Right ventricle myocardium inferior (tissue), 1 donor: ENCODE measurements at regions not wholly inside any gene's neighbourhood (a gene's known extent, or its start where the extent isn't known, plus 50 kb on each side); places are given as distances from the start of the nearest gene placed in this dataset.

Experiments used
- ATAC-seq: fragments of 200-7000 bp; cut with Tn5 transposase; one replicate; pipeline ENCODE4 v1.9.1; 2020; ENCODE audit warnings: mild to moderate bottlenecking, moderate library complexity
- DNase-seq: peaks from one replicate; pipeline ENCODE4 v3.0.0; 2021; ENCODE audit errors: missing footprints
- intact Hi-C: fragments of 100-400 bp; cut with DNase I; formaldehyde crosslinking; loops from one replicate; pipeline ENCODE4 v1.11.0; 2022
- donor health status: DM: no; HTN: yes; CAD: no; lungs with severe emphysema.

GRCh38 chr3:157763644-157764043, 260.4 kb upstream of the VEPH1 start:
- DNase-seq: no peak
- ATAC-seq: no peak
- intact Hi-C loops: no loop called here

- no peak for DNase-seq
- intact Hi-C loops: no loop called here
- ATAC-seq: no peak
These were observed 256.1 kb upstream of the VEPH1 start for GRCh38 chr3:157759311-157759710.

GRCh38 chr3:157755233-157755632, 252.0 kb upstream of the VEPH1 start:
- no peak for ATAC-seq
- DNase-seq: no peak
- intact Hi-C loops: no loop called here

- ATAC-seq: no peak
- DNase-seq: no peak
- intact Hi-C loops: no loop called here
These were observed 251.2 kb upstream of the VEPH1 start for GRCh38 chr3:157754451-157754850.

GRCh38 chr3:157753787-157754136, 250.5 kb upstream of the VEPH1 start:
- intact Hi-C loops: no loop called here
- no peak for DNase-seq
- no peak for ATAC-seq

GRCh38 chr3:157752956-157753786, 250.0 kb upstream of the VEPH1 start:
- DNase-seq (no peak), ATAC-seq (no peak)
- intact Hi-C loops: no loop called here

GRCh38 chr3:157752554-157752953, 249.3 kb upstream of the VEPH1 start:
- ATAC-seq: no peak
- intact Hi-C loops: no loop called here
- DNase-seq: no peak

GRCh38 chr3:157751386-157751785, 248.2 kb upstream of the VEPH1 start:
- intact Hi-C loops: no loop called here
- ATAC-seq (no peak), DNase-seq (no peak)

- intact Hi-C loops: no loop called here
- ATAC-seq (no peak), DNase-seq (no peak)
These were observed 243.2 kb upstream of the VEPH1 start for GRCh38 chr3:157746391-157746790.

- intact Hi-C loops: no loop called here
- ATAC-seq (no peak), DNase-seq (no peak)
These were observed 238.4 kb upstream of the VEPH1 start for GRCh38 chr3:157741607-157742006.

GRCh38 chr3:157738441-157738840, 235.2 kb upstream of the VEPH1 start:
- ATAC-seq: no peak
- intact Hi-C loops: no loop called here
- DNase-seq: no peak

- ATAC-seq: no peak
- DNase-seq: no peak
- intact Hi-C loops: no loop called here
These were observed 215.6 kb upstream of the VEPH1 start for GRCh38 chr3:157718800-157719199.

- intact Hi-C loops: no loop called here
- no peak for ATAC-seq
- no peak for DNase-seq
These were observed 209.9 kb upstream of the VEPH1 start for GRCh38 chr3:157713101-157713500.

GRCh38 chr3:157705258-157705657, 202.0 kb upstream of the VEPH1 start:
- no peak for DNase-seq
- no peak for ATAC-seq
- intact Hi-C loops: no loop called here

GRCh38 chr3:157700405-157700804, 197.2 kb upstream of the VEPH1 start:
- intact Hi-C loops: no loop called here
- no peak for ATAC-seq
- no peak for DNase-seq

- intact Hi-C loops: no loop called here
- no peak for DNase-seq
These were observed 192.4 kb upstream of the VEPH1 start for GRCh38 chr3:157695586-157695985.

GRCh38 chr3:157695103-157695502, 191.9 kb upstream of the VEPH1 start:
- no peak for ATAC-seq
- intact Hi-C loops: no loop called here
- no peak for DNase-seq

More at GRCh38 chr3:157695586-157695985, 192.4 kb upstream of the VEPH1 start:
- ATAC-seq: no peak

GRCh38 chr3:157693762-157694161, 190.5 kb upstream of the VEPH1 start:
- intact Hi-C loops: no loop called here
- DNase-seq: no peak
- no peak for ATAC-seq

- intact Hi-C loops: no loop called here
- ATAC-seq: no peak
- no peak for DNase-seq
These were observed 189.3 kb upstream of the VEPH1 start for GRCh38 chr3:157692468-157692867.

GRCh38 chr3:157683668-157684067, 180.5 kb upstream of the VEPH1 start:
- ATAC-seq: no peak
- intact Hi-C loops: no loop called here
- DNase-seq: no peak

GRCh38 chr3:157672061-157672460, 168.8 kb upstream of the VEPH1 start:
- ATAC-seq: no peak
- intact Hi-C loops: no loop called here
- DNase-seq: no peak
